Bronchial epithelial cell (primary cell): ENCODE measurements at regions not wholly inside any gene's neighbourhood (a gene's known extent, or its start where the extent isn't known, plus 50 kb on each side); places are given as distances from the start of the nearest gene placed in this dataset.
A peak's percentile ranks its signal among the peaks of the same experiment; 100 is the strongest.

ENCODE experiments used
- DNase-seq: peaks from one replicate; pipeline ENCODE4 v3.0.0-alpha.2; 2010; ENCODE audit warnings: low read depth
- FAIRE-seq: peaks from 2 replicates; lab custom pipeline; 2011; peaks lifted over from hg19 to GRCh38; lab: Jason Lieb, UNC
- H3K27me3 ChIP-seq: 2 replicates; pipeline ENCODE4 v1.5.1; 2011; ENCODE audit warnings: low read length; ENCODE audit not compliant: control insufficient read depth, insufficient read depth
- H3K36me3 ChIP-seq: 2 replicates; pipeline ENCODE4 v1.5.1; 2011; ENCODE audit warnings: low read length; ENCODE audit not compliant: control insufficient read depth, insufficient read depth
- H3K4me3 ChIP-seq: 2 replicates; pipeline ENCODE4 v1.5.1; 2011; ENCODE audit warnings: mild to moderate bottlenecking, low read depth, low read length, control low read depth
- CTCF ChIP-seq: IDR thresholded peaks from 2 replicates; pipeline ENCODE4 v1.5.1; 2011; ENCODE audit warnings: mild to moderate bottlenecking, moderate library complexity, low read length, control low read depth, inconsistent platforms; ENCODE audit not compliant: insufficient read depth, severe bottlenecking

DNA sequence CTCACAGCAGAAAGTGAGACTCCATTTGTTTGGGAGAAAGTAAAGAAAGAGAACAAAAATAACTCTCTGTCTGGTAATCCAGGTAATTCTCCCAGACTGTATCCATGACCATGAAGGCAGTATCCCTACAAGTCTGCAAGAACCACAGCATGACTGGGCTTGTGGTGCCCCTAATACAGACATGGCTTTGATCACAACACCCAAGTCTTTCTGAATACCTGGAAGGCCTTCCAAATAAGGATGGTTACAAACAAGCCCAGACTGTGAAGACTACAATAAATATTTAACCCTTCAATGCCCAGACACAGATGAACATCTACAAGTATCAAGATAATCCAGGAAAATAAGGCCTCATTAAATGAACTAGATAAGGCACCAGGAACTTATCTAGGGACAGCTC is 481.1 kb upstream of the RORB start:
- FAIRE-seq (no peak), DNase-seq (peak; percentile 60)
- H3K4me3 ChIP-seq, result no peak overlapping the region
- no peak for TF ChIP-seq CTCF
- H3K27me3 ChIP-seq, result no peaks in the 10 kb centered on the region
- H3K36me3 ChIP-seq, result no peaks in the 10 kb centered on the region

- no peak overlapping the region for H3K4me3 ChIP-seq
- FAIRE-seq, result no peak
- peak; percentile 66 for DNase-seq
- no peaks in the 10 kb centered on the region for H3K27me3 ChIP-seq
- no peaks in the 10 kb centered on the region for H3K36me3 ChIP-seq
- TF ChIP-seq CTCF, result no peak
These were observed 471.7 kb upstream of the RORB start for GRCh38 chr9:74025402-74025925.

DNA sequence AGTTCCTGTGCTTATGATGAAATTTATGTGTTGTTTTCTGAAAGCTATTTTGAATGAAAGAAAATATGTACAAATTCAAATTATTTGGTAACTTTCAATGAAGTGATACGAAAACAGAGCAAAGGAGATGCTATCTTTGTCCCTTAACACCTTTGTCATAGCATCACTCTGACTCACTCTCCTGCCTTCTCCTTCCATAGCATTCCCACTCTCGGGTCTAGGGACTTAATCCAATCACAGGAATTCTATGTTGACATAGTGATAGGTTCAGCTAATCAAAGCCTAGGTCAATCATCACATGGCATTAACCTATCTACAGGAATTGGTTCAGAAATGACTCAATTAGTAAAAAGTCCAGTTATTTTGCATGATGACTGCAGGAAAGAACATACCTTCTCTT is 464.7 kb upstream of the RORB start:
- no peaks in the 10 kb centered on the region for H3K27me3 ChIP-seq
- no peaks in the 10 kb centered on the region for H3K36me3 ChIP-seq
- FAIRE-seq (no peak), DNase-seq (no peak)
- H3K4me3 ChIP-seq, result no peak overlapping the region
- no peak for TF ChIP-seq CTCF

DNA sequence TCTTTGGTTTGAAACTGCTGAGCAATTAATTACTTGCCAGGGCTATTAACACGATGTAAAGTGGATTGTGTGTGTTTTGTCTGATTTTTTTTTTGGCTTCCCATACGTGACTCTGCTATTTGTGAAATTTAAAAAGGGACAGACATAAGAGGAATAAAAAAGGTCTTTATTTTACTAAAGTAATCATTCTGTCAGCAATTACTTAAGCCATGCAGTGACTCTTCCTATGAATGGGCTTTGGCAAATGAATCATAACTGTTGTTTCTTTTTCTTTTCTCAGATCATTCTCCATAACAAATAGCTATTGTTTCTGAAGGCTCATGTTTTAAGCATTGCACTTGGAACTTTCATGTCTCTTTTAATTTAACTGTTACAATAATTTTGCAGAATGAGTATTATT is 461.3 kb upstream of the RORB start:
- peak; percentile 45 for DNase-seq
- Histone ChIP-seq H3K4me3 (no peak overlapping the region), H3K27me3 (no peaks in the 10 kb centered on the region), H3K36me3 (no peaks in the 10 kb centered on the region)
- no peak for TF ChIP-seq CTCF
- FAIRE-seq, result no peak

DNA sequence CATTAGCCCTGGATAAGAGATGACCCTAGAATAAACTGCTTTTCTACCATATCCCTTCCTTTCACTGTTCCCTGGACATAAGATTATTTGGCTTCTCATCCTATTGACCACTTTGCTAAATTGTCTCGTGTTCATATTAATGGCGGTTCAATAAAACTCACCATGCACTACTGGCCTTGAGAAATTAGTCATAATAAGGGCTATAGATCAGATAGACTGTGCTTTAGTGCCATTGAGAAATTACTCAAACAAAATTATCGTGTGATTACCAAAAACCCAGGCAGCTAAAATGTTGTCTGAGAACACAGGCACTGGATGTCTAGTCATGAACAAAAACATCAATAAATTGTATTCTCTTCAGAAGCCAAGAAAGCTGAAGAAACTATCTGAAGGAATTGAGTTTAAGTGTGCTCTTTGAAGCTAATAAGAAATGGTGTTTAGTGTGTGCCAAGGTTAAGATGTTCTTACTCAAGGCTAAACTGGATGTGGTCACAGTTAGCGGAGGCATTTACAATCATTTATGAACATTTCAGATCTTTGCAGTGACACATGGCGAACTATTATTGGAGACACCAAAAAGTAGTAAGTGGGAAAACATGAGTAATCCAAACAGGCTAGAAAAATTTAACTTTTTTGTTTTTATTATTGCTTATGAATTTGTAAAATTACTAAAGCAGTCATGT is 460.4 kb upstream of the RORB start:
- DNase-seq, result no peak
- Histone ChIP-seq H3K27me3 (no peaks in the 10 kb centered on the region), H3K4me3 (no peak overlapping the region), H3K36me3 (no peaks in the 10 kb centered on the region)
- TF ChIP-seq CTCF, result no peak
- no peak for FAIRE-seq

- no peak for TF ChIP-seq CTCF
- DNase-seq (no peak), FAIRE-seq (no peak)
- Histone ChIP-seq H3K36me3 (no peaks in the 10 kb centered on the region), H3K4me3 (no peak overlapping the region), H3K27me3 (no peaks in the 10 kb centered on the region)
These were observed 459.9 kb upstream of the RORB start for GRCh38 chr9:74037274-74037673.
